ENCODE measurements at regions not wholly inside any gene's neighbourhood (a gene's known extent, or its start where the extent isn't known, plus 50 kb on each side); places are given as distances from the start of the nearest gene placed in this dataset.
"Not testable (repeated sequence)": the region's sequence is repeated elsewhere in the genome, so short reads cannot be mapped to it uniquely, and the experiment has no call there.

DNA sequence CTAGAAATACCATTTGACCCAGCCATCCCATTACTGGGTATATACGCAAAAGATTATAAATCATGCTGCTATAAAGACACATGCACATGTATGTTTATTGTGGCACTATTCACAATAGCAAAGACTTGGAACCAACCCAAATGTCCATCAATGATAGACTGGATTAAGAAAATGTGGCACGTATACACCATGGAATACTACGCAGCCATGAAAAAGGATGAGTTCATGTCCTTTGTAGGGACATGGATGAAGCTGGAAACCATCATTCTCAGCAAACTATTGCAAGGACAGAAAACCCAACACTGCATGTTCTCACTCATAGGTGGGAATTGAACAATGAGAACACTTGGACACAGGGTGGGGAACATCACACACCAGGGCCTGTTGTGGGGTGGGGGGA lies 209.3 kb downstream of the ARHGEF9 start:
- TF ChIP-seq POLR2A (IDR thresholded peaks at IDR 0.05; ENCODE audit: low read length); GATA1 (IDR thresholded peaks at IDR 0.05; ENCODE audit: low read depth, low read length): not testable (repeated sequence)
